ENCODE measurements at regions not wholly inside any gene's neighbourhood (a gene's known extent, or its start where the extent isn't known, plus 50 kb on each side); places are given as distances from the start of the nearest gene placed in this dataset.

DNA sequence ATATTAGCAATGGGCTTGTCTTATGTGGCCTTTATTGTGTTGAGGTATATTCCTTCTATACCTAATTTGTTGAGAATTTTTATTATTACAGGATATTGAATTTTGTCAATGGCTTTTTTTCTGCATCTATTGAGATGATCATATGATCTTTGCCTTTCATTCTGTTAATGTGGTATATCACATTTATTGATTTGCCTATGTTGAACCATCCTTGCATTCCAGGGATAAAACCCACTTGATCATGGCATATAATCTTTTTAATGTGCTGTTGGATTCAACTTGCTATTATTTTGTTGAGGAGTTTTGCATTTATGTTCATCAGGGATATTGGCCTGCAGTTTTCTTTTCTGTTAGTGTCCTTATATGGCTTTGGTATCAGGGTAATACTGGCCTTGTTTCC lies 91.8 kb upstream of the KLF14 start:
- no peak overlapping the region for H3K27ac Mint-ChIP-seq
- H3K36me3 Mint-ChIP-seq, result peaks cover 9% of the 10 kb centered on the region
- no peak for DNase-seq
- ChIA-PET CTCF (no interaction called here), POLR2A (no interaction called here)
- peaks cover 2% of the 10 kb centered on the region for H3K27me3 Mint-ChIP-seq
- peaks cover 8% of the 10 kb centered on the region for H3K4me1 Mint-ChIP-seq (ENCODE audit: low read depth)
- peaks cover 25% of the 10 kb centered on the region for H3K9me3 Mint-ChIP-seq
- intact Hi-C loops (cut with micrococcal nuclease), result no loop called here
- H3K4me3 Mint-ChIP-seq, result no peak overlapping the region

DNA sequence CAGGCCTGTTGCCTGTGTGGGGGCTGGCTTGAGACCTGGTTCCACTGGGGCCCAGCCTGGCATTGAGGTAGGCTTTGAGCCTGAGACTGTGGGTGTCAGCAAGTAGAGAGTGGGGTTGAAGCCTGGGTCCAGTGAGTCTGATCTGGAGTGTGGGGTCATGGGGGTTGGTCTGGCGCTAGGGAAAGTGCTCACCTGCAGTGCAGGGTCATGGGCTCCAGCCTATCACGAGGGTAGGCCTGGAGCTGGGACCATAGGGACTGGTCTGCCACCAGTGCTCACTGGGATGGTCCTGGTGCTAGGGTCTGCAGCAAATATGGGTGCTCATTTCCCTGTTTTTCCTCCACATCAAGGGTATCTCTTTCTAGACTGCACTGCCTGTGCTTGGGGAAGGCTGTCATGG lies 95.4 kb upstream of the KLF14 start:
- ChIA-PET CTCF (interaction anchor here (4.2 kb wide), 1 partner anchor 758 kb away, joined by 22 read pairs; the partner anchor contains the start of gene KLHDC10), POLR2A (no interaction called here)
- H3K36me3 Mint-ChIP-seq, result peaks cover 9% of the 10 kb centered on the region
- no peak for DNase-seq
- H3K4me3 Mint-ChIP-seq, result no peak overlapping the region
- H3K27ac Mint-ChIP-seq, result no peak overlapping the region
- H3K4me1 Mint-ChIP-seq (ENCODE audit: low read depth), result no peaks in the 10 kb centered on the region
- intact Hi-C loops (cut with micrococcal nuclease), result no loop called here
- H3K9me3 Mint-ChIP-seq, result peaks cover 25% of the 10 kb centered on the region
- H3K27me3 Mint-ChIP-seq, result peaks cover 7% of the 10 kb centered on the region

DNA sequence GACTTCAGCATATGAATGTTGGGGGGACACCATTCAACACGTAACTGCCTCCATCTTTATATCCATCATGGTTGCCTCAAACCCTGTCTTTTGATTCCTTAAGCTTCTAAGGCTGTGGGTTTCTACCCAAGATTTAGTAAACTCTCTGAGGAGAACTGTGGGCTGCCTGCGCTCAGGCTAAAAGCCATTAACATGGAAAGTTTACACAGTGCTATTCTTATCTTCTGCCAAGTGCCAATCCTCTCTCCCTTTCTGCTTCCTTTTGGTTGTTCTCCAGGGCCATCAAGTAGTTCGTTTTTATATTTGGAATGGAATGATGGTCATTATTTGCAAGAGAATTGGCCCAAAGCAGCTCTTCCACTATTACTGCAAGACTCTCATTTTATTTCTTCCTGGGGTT lies 97.3 kb upstream of the KLF14 start:
- no peak overlapping the region for H3K27ac Mint-ChIP-seq
- H3K4me1 Mint-ChIP-seq (ENCODE audit: low read depth), result no peaks in the 10 kb centered on the region
- no peak overlapping the region for H3K4me3 Mint-ChIP-seq
- intact Hi-C loops (cut with micrococcal nuclease), result loop anchor here (2.0 kb wide), 1 partner anchor 73 kb away; no protein-coding TSS in a partner anchor
- peaks cover 21% of the 10 kb centered on the region for H3K27me3 Mint-ChIP-seq
- POLR2A ChIA-PET, result no interaction called here
- CTCF ChIA-PET, result interaction anchor here (1.2 to 4.2 kb wide), 5 partner anchors 74 to 769 kb away, joined by 3 to 22 read pairs (median 7); partner anchors contain the start of gene KLHDC10
- DNase-seq, result no peak
- H3K9me3 Mint-ChIP-seq, result peaks cover 16% of the 10 kb centered on the region
- H3K36me3 Mint-ChIP-seq, result peaks cover 5% of the 10 kb centered on the region

DNA sequence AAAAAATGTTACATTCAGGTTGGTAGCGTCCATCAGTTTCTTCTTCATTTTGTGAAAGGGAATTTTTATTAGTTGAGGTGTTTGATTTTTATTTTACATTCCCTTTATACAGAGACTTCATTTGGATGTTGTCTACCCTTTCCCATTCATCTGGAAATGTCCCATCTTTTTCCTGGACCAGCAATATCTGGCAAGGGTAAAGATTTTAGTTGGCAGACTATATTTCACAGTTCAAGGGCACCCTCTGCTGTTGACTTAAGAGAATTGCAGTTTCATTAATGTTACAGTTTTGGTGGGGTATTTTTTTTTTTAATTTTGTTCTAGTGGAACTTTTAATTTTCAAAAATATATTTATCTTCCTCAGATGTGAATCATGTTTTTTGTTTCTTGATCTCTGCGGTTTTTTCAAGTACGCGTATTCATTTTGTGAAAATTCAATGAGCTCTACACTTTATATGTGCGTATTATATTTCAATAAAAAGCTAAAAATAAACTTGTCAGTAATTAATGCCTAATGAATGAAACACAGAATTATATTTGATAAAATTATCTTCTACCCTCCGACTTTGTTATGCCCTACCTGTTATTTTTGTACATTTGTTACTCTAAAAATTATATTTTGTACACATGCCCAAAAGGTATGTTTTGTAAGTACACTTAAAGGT lies 97.9 kb upstream of the KLF14 start:
- H3K27ac Mint-ChIP-seq, result no peak overlapping the region
- peaks cover 23% of the 10 kb centered on the region for H3K27me3 Mint-ChIP-seq
- CTCF ChIA-PET, result interaction anchor here (0.6 to 4.2 kb wide), 15 partner anchors 8 to 1284 kb away, joined by 3 to 22 read pairs (median 3); partner anchors contain the start of gene KLHDC10
- H3K4me1 Mint-ChIP-seq (ENCODE audit: low read depth), result no peaks in the 10 kb centered on the region
- DNase-seq, result no peak
- H3K4me3 Mint-ChIP-seq, result no peak overlapping the region
- POLR2A ChIA-PET, result no interaction called here
- H3K9me3 Mint-ChIP-seq, result peaks cover 11% of the 10 kb centered on the region
- H3K36me3 Mint-ChIP-seq, result peaks cover under 1% of the 10 kb centered on the region
- intact Hi-C loops (cut with micrococcal nuclease), result loop anchor here (1.0 to 2.0 kb wide), 4 partner anchors 73 to 769 kb away; no protein-coding TSS in a partner anchor

DNA sequence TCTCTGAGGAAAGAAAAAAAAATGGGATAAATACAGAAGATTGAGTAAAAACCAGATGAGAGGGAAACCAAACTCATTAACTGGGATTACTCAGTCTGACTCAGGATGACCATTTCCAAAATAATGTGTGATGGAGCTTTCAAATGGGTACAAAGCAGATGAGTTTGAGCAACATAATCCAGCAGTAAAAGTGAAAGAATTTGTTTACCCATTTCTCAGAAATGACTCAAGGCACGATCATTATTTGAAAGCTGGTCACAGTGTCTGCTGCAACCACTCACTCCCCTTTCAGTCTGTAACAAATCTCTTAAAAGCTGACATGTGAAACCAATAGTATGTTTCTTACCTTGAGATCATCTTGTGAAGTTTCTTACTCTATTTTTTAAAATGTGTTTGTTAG lies 104.7 kb upstream of the KLF14 start:
- H3K4me1 Mint-ChIP-seq (ENCODE audit: low read depth), result peaks cover 19% of the 10 kb centered on the region
- peaks cover 39% of the 10 kb centered on the region for H3K27me3 Mint-ChIP-seq
- POLR2A ChIA-PET, result interaction anchor here (0.6 kb wide), 1 partner anchor 683 kb away, joined by 3 read pairs; no protein-coding TSS in a partner anchor
- H3K36me3 Mint-ChIP-seq, result no peaks in the 10 kb centered on the region
- peak; percentile 45 for DNase-seq
- no peaks in the 10 kb centered on the region for H3K9me3 Mint-ChIP-seq
- no peak overlapping the region for H3K4me3 Mint-ChIP-seq
- CTCF ChIA-PET, result interaction anchor here (1.1 kb wide), 2 partner anchors 17 to 58 kb away, joined by 3 to 4 read pairs; no protein-coding TSS in a partner anchor
- H3K27ac Mint-ChIP-seq, result no peak overlapping the region
- intact Hi-C loops (cut with micrococcal nuclease), result loop anchor here (1.0 to 5.0 kb wide), 3 partner anchors 194 to 656 kb away; no protein-coding TSS in a partner anchor

DNA sequence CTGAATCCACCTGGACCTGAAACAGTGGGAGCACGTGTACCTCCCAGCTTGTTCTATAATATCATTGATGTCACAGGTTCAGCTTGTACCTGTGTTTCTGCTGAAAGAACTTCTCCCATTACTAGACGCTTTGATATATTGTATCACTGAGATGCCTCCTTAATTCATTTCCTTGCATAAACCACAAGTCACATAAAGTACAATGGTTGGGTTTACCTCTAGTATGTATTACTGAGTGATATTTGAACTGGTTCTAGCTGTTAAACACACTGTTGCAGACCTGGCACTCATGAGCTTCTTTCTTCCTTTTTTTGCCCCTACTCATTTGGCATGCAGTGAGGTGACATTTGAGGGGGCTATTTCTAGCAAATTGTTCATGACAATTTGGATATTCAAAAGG lies 106.6 kb upstream of the KLF14 start:
- Mint-ChIP-seq H3K4me1 (ENCODE audit: low read depth) (peaks cover 19% of the 10 kb centered on the region), H3K4me3 (no peak overlapping the region), H3K36me3 (no peaks in the 10 kb centered on the region), H3K9me3 (no peaks in the 10 kb centered on the region), H3K27me3 (peaks cover 39% of the 10 kb centered on the region), H3K27ac (no peak overlapping the region)
- POLR2A ChIA-PET, result no interaction called here
- intact Hi-C loops (cut with micrococcal nuclease), result no loop called here
- CTCF ChIA-PET, result interaction anchor here (0.9 kb wide), 1 partner anchor 8 kb away, joined by 3 read pairs; no protein-coding TSS in a partner anchor
- DNase-seq, result no peak

DNA sequence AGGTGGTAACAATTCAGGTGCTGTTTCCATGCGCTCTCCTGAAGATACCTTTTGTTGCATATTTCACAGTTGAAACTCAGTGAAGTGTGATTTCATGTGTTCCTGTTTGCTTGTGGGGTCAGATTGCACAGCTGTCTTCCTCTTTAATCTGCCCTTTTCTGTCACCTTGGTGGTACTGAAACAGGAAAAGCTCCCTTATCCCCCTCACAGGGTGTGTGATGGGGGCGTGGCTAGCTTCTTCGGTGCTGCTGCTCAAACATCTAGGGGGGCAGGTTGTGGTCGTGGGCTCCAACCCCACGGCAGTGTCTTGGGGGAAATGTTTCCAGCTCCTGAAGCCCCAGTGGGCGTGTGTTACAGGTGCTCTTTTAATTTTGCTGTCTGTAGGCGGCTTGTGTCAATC lies 107.4 kb upstream of the KLF14 start:
- no peaks in the 10 kb centered on the region for H3K9me3 Mint-ChIP-seq
- no peak for DNase-seq

DNA sequence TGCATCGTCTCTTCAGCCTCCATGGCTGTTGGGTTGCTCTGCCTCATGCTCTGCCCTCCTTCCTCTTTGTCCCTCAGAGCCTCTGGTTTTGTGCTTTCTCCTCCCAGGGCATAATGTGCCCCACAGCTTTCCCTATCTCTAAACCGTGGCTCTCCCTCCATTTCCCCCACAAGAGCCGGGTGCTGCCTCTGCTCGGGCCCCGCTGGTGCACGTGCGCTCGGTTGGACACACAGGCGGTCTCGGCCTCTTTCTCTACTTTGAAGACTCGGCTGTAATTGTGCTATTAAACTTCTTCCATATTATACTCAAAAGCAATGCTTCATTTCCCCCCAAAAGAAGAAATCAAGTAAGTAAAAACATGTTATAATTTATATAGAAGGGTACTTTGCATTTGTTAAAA lies 109.7 kb upstream of the KLF14 start:
- Mint-ChIP-seq H3K4me3 (no peak overlapping the region), H3K4me1 (ENCODE audit: low read depth) (peaks cover 15% of the 10 kb centered on the region), H3K27me3 (peaks cover 30% of the 10 kb centered on the region), H3K27ac (no peak overlapping the region), H3K9me3 (no peaks in the 10 kb centered on the region), H3K36me3 (no peaks in the 10 kb centered on the region)
- ChIA-PET POLR2A (no interaction called here), CTCF (no interaction called here)
- intact Hi-C loops (cut with micrococcal nuclease), result no loop called here
- DNase-seq, result no peak

More for the DNA sequence above, 107.4 kb upstream of the KLF14 start:
- POLR2A ChIA-PET, result no interaction called here
- Mint-ChIP-seq H3K4me3 (no peak overlapping the region), H3K27ac (no peak overlapping the region), H3K27me3 (peaks cover 31% of the 10 kb centered on the region), H3K4me1 (ENCODE audit: low read depth) (peaks cover 19% of the 10 kb centered on the region), H3K36me3 (no peaks in the 10 kb centered on the region)
- CTCF ChIA-PET, result no interaction called here
- intact Hi-C loops (cut with micrococcal nuclease), result no loop called here

DNA sequence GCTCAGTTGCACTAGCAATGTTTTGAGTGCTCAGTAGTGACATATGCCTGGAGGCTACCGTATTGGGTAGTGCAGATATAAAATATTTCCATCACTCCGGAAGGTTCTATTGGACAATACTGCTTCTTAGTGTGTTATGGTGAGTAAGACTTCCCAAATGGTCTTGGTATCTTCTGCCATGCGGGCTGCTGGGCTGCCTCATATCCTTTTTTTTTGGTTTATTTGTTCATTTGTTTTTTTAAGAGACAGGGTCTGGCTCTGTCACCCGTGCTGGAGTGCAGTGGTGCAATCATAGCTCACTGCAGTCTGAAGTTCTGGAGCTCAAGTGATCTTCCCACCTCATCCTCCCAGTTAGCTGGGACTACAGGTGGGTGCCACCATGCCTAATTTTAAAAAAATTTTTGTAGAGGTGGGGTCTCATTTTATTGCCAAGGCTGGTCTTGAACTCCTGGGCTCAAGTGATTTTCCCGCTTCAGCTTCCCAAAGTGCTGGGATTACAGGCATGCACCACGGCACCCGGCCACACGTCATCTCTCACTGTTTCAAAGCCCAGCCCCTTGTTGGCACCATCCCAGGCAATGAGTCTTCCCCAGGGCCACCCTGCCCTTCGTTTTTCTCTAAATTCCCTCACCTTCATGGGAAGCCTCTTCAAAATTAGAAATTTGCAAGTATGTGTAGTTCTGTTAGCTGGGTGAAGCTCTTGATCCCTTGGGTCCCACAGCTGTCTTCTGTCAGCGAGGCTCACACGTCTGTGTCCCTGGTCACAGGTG lies 111.0 kb upstream of the KLF14 start:
- POLR2A ChIA-PET, result no interaction called here
- intact Hi-C loops (cut with micrococcal nuclease), result no loop called here
- Mint-ChIP-seq H3K4me3 (no peak overlapping the region), H3K27ac (no peak overlapping the region), H3K4me1 (ENCODE audit: low read depth) (peaks cover 7% of the 10 kb centered on the region), H3K27me3 (peaks cover 30% of the 10 kb centered on the region), H3K36me3 (no peaks in the 10 kb centered on the region), H3K9me3 (no peaks in the 10 kb centered on the region)
- no peak for DNase-seq
- CTCF ChIA-PET, result interaction anchor here (1.2 kb wide), 1 partner anchor 13 kb away, joined by 3 read pairs; no protein-coding TSS in a partner anchor

DNA sequence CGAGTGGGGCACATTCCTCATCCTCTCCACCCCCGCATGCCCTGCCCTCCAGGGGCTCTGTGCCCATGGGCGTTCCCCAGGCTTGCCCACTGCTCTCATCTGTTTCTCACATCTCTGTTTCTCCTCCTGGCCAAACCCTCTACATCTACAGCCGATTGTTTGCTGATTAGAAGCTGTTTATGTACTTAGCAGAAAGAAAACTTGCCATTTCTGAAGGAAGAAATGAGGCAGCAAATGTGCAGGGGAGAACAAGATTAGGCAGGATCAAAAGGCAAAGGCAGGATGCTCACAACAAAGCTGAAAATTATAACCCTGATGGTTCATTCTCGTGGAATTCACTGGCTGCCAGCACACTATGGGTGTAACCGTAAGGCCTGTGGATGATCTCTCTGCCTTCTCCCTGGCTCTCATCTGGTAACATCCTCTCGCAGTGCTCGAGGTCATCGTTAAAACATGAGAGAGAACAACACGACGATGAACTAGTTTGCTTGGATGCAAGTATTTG lies 111.6 kb upstream of the KLF14 start:
- ChIA-PET CTCF (interaction anchor here (1.2 kb wide), 1 partner anchor 13 kb away, joined by 3 read pairs; no protein-coding TSS in a partner anchor), POLR2A (no interaction called here)
- Mint-ChIP-seq H3K36me3 (no peaks in the 10 kb centered on the region), H3K9me3 (no peaks in the 10 kb centered on the region), H3K4me3 (no peak overlapping the region), H3K27me3 (peaks cover 25% of the 10 kb centered on the region), H3K27ac (no peak overlapping the region), H3K4me1 (ENCODE audit: low read depth) (peaks cover 5% of the 10 kb centered on the region)
- intact Hi-C loops (cut with micrococcal nuclease), result no loop called here
- no peak for DNase-seq

DNA sequence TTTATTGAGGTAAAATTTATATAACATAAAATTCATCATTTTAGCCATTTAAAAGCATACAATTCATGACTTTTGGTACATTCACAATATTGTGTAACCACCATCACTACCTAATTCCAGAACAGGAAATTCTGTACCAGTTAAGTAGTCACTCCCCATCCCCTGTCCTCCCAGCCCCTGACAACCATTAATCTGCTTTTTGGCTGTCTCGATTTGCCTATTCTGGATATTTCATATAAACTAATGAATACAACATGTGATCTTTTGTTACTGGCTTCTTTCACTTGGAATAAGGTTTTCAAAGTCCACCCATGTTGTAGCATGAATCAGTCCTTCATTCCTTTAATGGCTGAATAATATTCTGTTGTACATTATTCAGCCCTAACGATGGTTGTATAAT lies 115.6 kb upstream of the KLF14 start:
- no peak overlapping the region for H3K27ac Mint-ChIP-seq
- ChIA-PET POLR2A (no interaction called here), CTCF (no interaction called here)
- no peaks in the 10 kb centered on the region for H3K9me3 Mint-ChIP-seq
- H3K4me3 Mint-ChIP-seq, result no peak overlapping the region
- H3K36me3 Mint-ChIP-seq, result peaks cover 18% of the 10 kb centered on the region
- intact Hi-C loops (cut with micrococcal nuclease), result no loop called here
- no peak for DNase-seq
- peaks cover 8% of the 10 kb centered on the region for H3K27me3 Mint-ChIP-seq
- no peaks in the 10 kb centered on the region for H3K4me1 Mint-ChIP-seq (ENCODE audit: low read depth)

DNA sequence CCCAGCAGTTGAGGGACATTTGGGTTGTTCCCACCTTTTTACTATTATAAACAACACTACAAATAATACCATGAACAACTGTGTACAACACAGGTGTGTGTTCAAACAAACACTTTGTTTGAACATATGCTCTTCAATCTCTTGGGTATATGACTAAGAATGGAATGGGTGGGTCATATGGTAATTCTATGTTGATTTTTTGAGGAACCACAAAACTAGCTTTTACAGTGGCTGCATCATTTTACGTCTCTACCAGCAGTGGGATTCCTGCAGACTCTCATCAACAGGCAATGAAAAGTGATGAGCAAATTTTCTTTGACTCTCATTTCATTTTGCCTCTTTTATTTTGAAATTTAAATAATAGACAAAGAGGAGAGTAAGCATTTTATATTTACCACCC lies 116.9 kb upstream of the KLF14 start:
- DNase-seq, result no peak
- Mint-ChIP-seq H3K4me3 (no peak overlapping the region), H3K4me1 (ENCODE audit: low read depth) (no peaks in the 10 kb centered on the region), H3K9me3 (peaks cover 3% of the 10 kb centered on the region), H3K27me3 (peaks cover 2% of the 10 kb centered on the region), H3K27ac (no peak overlapping the region), H3K36me3 (peaks cover 32% of the 10 kb centered on the region)
- intact Hi-C loops (cut with micrococcal nuclease), result no loop called here
- ChIA-PET POLR2A (no interaction called here), CTCF (interaction anchor here (1.6 kb wide), 1 partner anchor 17 kb away, joined by 4 read pairs; no protein-coding TSS in a partner anchor)

Measured in activated CD4-positive, alpha-beta memory T cell treated with anti-CD3 and anti-CD28 coated beads for 36 hours (primary cell).